ENCODE measurements at regions not wholly inside any gene's neighbourhood (a gene's known extent, or its start where the extent isn't known, plus 50 kb on each side); places are given as distances from the start of the nearest gene placed in this dataset.
"Not testable (repeated sequence)": the region's sequence is repeated elsewhere in the genome, so short reads cannot be mapped to it uniquely, and the experiment has no call there.

DNA sequence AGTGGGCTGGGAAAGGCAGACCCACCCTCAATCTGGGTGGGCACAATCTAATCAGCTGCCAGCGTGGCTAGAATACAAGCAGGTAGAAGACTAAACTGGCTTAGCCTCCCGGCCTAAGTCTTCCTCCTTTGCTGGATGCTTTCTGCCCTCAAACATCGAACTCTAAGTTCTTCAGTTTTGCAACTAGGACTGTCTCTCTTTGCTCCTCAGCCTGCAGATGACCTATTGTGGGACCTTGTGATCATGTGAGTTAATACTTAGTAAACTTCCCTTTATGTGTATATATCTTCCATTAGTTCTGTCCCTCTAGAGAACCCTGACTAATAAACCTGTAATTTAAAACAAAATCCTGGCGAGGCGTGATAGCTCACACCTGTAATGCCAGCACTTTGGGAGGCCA is 51.8 kb upstream of the SLC39A8 start:
- not testable (repeated sequence) for DNase-seq

- DNase-seq = no peak
These were observed 53.7 kb upstream of the SLC39A8 start for GRCh38 chr4:102399021-102399420.

- DNase-seq = no peak
These were observed 55.6 kb upstream of the SLC39A8 start for GRCh38 chr4:102400898-102401297.

- DNase-seq = no peak
These were observed 56.9 kb upstream of the SLC39A8 start for GRCh38 chr4:102402223-102402622.

DNA sequence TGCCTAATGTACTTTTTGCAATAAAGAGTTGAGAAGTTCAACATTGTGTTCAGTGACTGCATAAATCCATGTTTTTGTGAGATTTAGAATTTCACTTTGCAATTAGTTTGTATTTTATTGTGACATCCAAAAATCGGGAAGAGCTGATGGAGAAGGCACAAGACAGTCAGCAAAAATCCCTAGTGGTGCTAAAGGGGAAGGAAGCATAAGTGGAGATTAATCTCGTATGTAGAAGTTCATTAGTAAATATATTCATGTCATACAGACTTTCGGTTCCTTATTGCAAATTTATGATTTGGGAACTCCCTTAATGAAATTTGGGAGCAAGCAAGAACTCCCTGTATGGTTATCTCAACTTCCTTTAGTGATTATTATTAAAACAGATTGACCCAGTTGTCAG is 57.8 kb upstream of the SLC39A8 start:
- DNase-seq = no peak

DNA sequence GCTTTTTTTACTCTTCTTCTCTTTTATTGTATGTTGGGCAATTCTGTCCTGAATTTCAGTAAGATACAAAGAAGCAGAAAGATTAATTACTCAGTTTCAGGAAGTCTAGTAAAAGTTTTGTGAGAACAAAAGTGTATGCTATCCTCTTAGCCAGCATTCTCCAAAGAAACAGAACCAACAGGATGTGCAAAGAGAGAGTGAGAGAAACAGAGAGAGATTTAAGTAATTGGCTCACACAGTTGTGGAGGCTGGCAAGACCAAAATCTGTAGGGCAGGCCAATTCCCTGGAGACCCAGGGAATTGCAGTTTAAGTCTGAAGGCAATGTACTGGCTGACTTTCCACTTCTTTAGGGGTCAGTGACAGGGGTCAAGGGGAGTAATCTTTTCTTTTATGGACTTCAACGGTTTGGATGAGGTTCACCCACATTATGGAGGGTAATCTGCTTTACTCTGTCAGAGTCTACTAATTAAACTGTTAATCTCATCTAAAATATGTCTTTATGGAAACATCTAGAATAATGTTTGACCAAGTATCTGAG is 59.2 kb upstream of the SLC39A8 start:
- no peak for DNase-seq

DNA sequence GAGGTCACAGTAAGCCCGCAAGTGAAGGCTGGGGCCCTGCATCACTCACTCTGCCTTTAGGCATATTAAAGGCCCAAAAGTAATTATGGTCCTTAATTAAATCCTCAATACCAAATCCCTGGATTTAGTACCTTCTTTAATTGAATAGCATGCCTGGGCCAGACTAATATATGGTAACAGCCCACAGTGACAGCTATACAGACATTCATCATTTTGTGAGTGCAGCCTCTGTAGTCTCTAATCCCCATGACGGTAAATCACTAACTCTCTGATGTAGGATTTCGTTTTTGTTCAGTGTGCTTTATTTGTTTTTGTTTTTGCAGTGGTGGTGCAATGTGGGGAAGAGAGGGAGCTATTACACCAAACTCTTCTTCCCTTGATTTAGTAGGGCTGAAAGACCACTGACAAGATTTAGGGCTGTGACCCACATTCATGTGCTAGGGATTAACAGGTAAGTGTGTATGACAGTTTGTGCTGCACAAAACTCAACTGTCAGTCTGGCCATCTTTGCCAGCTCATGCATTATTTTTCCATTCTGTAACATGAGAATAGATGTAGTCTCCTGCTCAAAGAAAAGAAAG is 60.6 kb upstream of the SLC39A8 start:
- no peak for DNase-seq

- DNase-seq = not testable (repeated sequence)
These were observed 65.6 kb upstream of the SLC39A8 start for GRCh38 chr4:102410884-102411283.

DNA sequence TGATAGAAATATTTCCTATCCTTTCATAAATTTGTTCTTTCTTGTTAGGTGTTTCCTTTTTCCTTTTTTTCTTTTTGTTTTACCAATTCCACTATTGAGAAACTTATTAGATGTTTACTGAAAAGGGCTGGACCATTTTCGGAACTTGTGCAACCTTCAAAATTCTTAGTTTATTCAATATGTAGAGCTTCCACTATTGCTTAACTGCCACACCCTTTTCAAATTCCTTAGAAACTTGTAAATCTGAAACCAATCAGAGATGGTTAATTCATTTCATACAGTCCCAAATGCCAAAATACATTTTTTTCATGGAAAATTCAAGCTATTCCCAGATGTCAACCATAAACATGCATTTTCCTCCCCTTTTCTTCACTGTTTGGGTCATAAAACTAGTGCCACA is 66.1 kb upstream of the SLC39A8 start:
- no peak for DNase-seq

DNA sequence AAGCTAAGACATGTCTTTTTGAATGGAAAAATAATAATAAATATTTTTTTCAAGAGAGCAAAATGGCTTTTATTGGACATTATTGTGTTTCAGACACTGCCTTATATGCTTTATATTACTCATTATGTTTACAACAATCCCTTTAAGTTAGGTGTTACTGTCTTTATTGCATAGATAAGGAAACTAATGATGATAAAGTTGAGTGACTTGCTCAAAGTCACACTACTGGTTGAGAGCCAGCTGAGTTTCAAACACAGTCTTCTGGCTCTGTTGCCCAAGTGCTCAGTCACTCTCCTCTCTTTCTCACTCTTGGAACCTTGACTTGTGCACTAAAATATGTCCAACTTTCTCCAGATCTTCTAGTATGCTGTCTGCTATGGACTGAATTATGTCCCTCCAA is 71.5 kb upstream of the SLC39A8 start:
- DNase-seq = no peak

GRCh38 chr4:102420563-102421398 is 75.5 kb upstream of the SLC39A8 start:
- DNase-seq = no peak

DNA sequence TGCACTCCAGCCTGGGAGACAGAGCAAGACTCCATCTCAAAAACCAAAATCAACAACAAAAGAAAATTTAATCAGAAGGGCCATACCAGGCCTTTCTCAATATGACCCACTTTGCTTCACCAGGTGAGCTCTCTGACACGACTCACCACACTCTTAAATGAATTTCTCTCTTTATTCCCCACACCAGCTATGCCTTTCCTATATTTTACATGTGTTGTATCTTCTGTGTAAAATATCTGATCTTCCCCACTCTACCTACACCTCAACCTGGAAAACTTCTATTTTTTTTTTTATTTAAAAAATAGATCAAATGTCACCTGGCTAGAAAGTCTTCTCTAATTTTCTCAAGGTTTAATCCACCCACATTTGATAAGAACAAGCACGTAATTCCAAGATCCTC is 77.6 kb upstream of the SLC39A8 start:
- DNase-seq = no peak

DNA sequence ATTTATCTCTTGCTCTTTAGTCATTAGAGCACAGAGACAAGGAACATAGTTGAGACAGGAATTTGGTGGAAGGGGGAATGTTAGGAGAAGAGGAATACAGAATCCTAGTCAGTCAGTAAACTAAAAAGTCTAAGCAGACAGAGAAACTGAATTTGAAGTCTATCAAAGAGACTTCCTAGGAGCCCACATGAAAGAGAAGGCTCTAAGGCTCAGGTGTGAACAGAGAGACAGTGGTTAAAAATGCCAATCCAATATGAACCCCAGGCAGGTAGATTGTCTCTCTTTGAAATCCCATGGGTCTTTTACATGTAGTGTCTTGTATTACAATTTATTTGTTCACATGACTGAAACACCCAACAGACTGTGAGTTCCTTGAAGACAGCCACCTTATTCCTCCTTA is 77.8 kb upstream of the NFKB1 start:
- DNase-seq = no peak

- DNase-seq = no peak
These were observed 73.7 kb upstream of the NFKB1 start for GRCh38 chr4:102427371-102427998.

GRCh38 chr4:102428122-102428521 is 73.0 kb upstream of the NFKB1 start:
- DNase-seq = no peak

DNA sequence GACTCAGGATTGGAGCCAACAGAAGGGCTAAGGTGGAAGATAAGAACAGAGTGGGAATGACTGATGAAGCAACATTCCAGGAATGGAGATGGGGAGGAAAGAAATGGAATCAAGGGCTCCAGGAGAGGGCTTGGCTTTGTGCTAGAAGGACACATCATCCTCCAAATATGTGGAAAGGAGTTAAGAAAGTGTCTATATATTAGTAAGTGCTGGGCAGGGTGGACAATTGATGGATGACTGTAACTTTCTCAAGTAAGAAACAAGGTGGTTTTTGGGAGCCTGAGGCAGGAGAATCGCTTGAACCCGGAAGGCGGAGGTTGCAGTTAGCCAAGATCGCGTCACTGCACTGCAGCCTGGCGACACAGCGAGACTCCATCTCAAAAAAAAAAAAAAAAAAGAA is 71.6 kb upstream of the NFKB1 start:
- no peak for DNase-seq

GRCh38 chr4:102430461-102430910 is 70.7 kb upstream of the NFKB1 start:
- DNase-seq = no peak

- DNase-seq = no peak
These were observed 69.6 kb upstream of the NFKB1 start for GRCh38 chr4:102431608-102431961.

DNA sequence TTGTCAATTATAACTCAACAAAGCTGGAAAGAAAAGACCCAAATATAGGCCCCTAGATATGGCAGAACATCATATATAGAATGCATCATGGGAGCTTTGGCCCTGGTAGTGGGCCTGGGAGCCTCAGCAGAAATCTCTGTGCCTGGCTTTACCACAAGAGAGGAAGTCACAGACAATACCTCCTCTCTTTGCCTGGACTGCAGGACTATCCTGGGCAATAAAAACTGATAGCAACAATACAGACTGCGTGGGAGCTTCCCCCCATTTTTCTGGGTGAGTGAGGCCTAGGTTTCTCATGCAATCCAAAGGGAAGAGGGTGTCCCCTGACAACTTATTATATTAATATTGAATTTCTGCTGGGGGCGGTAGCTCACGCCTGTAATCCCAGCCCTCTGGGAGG is 64.0 kb upstream of the NFKB1 start:
- DNase-seq = no peak

DNA sequence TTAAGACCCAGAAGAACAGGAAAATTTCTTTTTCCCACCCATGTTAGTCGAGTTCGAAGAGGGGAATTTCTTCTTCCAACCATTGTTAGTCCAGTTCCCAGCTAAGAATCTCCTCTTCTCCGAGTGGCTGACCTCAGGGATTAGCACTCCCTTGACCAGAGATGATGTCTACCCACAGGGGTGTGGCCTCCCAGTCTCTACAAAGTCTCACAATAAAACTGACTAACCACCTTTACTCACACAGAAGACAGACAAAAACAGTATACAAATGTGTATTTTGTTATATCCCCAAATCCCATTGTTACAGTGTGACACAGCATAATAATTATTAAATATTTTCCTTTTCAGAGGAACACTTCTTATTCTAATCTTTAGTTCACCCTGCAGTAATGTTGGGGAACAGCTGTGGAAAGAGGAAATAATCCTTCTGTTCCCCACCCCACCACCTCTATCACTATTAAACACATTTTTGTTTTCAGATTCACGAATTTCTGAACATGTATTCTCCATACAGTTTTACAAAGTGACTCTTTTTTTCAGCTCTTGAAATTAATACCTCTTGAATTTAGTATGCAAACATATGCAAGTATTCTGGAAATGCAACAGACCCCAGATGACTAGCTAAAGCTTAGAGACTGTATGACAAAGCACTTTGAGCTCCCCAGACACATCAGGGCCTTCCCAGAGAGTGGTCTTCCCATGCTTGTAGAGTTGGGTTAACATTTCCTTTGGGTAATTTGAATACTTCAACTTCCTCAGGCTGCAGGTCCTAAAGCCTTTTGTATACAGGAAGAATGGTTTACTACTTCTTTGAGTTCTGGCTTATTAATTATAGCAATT is 62.5 kb upstream of the NFKB1 start:
- DNase-seq = no peak

DNA sequence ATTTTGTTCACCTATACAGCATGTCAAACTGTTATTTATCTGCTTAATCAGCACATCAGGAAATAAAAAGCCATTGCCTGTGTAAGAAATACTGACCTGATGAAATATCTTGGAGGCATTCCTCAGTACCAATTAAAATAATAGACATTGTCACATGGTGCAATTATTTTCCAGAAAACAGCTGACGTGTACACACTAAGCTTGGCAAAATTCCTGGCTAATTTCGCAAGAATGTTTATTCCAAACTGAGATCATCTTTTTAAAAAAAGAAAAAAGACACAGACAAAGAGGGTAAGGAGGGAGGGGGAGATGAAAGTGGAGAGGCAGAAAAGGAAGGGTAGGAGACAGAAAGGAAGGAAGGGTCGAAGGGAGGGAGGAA is 61.9 kb upstream of the NFKB1 start:
- no peak for DNase-seq

DNA sequence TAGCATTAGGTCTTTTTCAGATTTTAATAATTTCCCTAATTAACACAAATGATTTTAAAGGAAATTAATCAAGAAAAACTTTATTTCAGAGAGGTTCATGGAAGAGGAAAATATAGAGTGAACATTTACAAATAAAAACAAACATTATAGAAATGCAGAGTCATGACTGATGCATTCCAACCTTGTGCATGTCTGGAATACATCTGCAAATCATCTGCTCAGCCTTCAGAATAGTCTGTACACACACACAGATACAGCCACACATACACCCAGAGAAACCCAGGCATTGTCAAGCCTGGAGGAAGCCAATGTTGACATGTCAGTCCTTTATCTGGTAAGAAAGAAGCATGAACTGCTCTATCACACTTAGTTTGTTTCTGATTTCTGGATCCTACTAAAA is 61.3 kb upstream of the NFKB1 start:
- DNase-seq = no peak

GRCh38 chr4:102440498-102440897 is 60.7 kb upstream of the NFKB1 start:
- no peak for DNase-seq

Measured in CD4-positive, alpha-beta T cell treated with Interferon gamma for 1 hour (primary cell).